ENCODE measurements at regions not wholly inside any gene's neighbourhood (a gene's known extent, or its start where the extent isn't known, plus 50 kb on each side); places are given as distances from the start of the nearest gene placed in this dataset.
"Not testable (repeated sequence)": the region's sequence is repeated elsewhere in the genome, so short reads cannot be mapped to it uniquely, and the experiment has no call there.

DNA sequence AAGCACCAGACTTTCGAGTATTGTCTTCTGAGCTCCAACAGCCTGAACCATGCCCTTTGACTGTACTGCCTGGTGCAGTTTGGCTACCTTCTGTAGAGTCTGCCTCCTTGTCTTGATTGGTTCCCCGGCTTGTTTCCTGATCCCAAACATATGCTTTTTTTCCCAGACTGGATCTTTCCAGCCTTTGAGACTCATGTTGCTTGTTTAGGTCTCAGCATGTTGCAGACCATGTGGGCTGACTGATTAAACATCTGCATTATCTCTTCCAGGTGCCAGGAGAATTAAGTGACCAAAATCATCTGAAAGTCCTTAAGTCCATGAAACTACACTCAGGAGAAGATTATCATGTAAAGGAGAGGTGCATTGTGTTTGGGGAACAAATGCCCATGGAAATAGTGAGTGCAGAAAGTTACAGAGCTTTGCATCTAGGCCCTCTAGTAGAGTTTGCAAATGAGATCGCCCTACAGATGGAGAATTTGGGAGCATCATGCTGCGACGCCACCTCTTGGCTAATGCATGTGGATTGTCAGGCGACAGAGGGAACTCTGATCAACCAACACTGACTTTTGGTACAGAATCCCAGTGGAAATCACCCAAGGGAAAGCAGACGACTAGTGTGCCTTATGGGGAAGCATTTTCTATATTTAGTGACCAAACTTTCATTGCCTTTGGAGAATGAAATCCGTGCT is 188.8 kb downstream of the BLID start:
- H3K4me1 ChIP-seq (ENCODE audit: control insufficient read depth in 3 of 3, insufficient read depth in 2 of 3, low read depth in 1 of 3, low read length in 2 of 3): peaks cover 0 to 7% (median 0%) of the 10 kb centered on the region in 3 donors
- H3K4me3 ChIP-seq (ENCODE audit: low read depth in 1 of 3, low read length in 3 of 3): no peak overlapping the region
- no peaks in the 10 kb centered on the region for H3K36me3 ChIP-seq (ENCODE audit: control insufficient read depth in 3 of 3, insufficient read depth in 2 of 3, low read depth in 1 of 3, low read length in 3 of 3)
- no peak overlapping the region for H3K27ac ChIP-seq (ENCODE audit: low read depth in 1 of 3, low read length in 2 of 3)
- WGBS, 3 donors: 75 to 80% (median 78%) methylated on average over 8 of the region's 8 CpGs
- no peak for DNase-seq
- FAIRE-seq: no peak
- no peaks in the 10 kb centered on the region for H3K9me3 ChIP-seq (ENCODE audit: control insufficient read depth in 2 of 2, insufficient read depth in 1 of 2, low read depth in 1 of 2, low read length in 1 of 2)
- H3K27me3 ChIP-seq (ENCODE audit: control insufficient read depth in 3 of 3, insufficient read depth in 3 of 3, low read length in 3 of 3): no peaks in the 10 kb centered on the region

DNA sequence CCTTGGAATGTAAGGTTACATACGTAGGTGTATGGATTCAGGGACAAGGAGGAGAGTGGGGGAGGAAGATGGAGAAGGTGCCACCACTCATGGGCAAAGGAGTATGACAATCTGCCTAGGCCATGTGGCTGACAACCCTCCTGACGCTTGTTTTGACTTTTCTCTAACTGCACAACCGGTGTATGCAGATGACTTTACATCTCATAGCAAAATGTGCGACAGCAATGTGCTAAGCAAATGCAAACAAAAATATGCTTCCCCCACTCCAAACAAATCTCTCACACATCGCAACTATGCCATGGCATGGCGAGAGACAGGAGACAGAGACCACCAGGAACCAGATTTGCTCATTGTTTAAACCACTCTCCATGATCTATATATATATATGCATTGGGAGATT is 191.8 kb downstream of the BLID start:
- no peaks in the 10 kb centered on the region for H3K36me3 ChIP-seq (ENCODE audit: control insufficient read depth in 3 of 3, insufficient read depth in 2 of 3, low read depth in 1 of 3, low read length in 3 of 3)
- no peak for DNase-seq
- H3K27me3 ChIP-seq (ENCODE audit: control insufficient read depth in 3 of 3, insufficient read depth in 3 of 3, low read length in 3 of 3): no peaks in the 10 kb centered on the region
- H3K4me1 ChIP-seq (ENCODE audit: control insufficient read depth in 3 of 3, insufficient read depth in 2 of 3, low read depth in 1 of 3, low read length in 2 of 3): peaks cover 0 to 2% (median 0%) of the 10 kb centered on the region in 3 donors
- WGBS, 3 donors: 79 to 90% (median 88%) methylated on average over 6 of the region's 6 CpGs
- no peak for FAIRE-seq
- no peak overlapping the region for H3K4me3 ChIP-seq (ENCODE audit: low read depth in 1 of 3, low read length in 3 of 3)
- no peak overlapping the region for H3K27ac ChIP-seq (ENCODE audit: low read depth in 1 of 3, low read length in 2 of 3)
- H3K9me3 ChIP-seq (ENCODE audit: control insufficient read depth in 2 of 2, insufficient read depth in 1 of 2, low read depth in 1 of 2, low read length in 1 of 2): no peaks in the 10 kb centered on the region

DNA sequence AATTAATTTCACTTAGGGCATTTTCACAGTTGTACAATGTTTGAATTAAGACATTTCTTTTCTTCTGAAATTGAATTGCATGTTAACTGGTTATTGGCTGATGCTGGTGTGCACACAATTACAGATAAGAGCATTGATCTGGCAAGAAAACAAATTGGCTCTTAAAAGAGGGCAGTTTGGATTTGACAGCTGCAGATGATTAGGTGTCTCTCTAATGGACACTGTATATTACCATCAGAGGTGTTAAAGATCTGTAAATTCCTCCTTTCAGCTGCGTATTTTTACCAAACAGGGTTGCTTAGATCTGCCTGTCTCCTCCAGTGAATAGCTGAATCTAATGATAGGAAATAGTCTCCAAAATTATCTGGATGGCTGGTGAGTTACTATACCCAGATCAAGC is 198.5 kb downstream of the BLID start:
- no peaks in the 10 kb centered on the region for H3K4me1 ChIP-seq (ENCODE audit: control insufficient read depth in 3 of 3, insufficient read depth in 2 of 3, low read depth in 1 of 3, low read length in 2 of 3)
- FAIRE-seq (no peak), DNase-seq (no peak)
- H3K27me3 ChIP-seq (ENCODE audit: control insufficient read depth in 3 of 3, insufficient read depth in 3 of 3, low read length in 3 of 3): no peaks in the 10 kb centered on the region
- WGBS, 3 donors: 57 to 85% (median 59%) methylated on average over 1 of the region's 1 CpG
- H3K27ac ChIP-seq (ENCODE audit: low read depth in 1 of 3, low read length in 2 of 3): no peak overlapping the region
- H3K9me3 ChIP-seq (ENCODE audit: control insufficient read depth in 2 of 2, insufficient read depth in 1 of 2, low read depth in 1 of 2, low read length in 1 of 2): no peaks in the 10 kb centered on the region
- no peaks in the 10 kb centered on the region for H3K36me3 ChIP-seq (ENCODE audit: control insufficient read depth in 3 of 3, insufficient read depth in 2 of 3, low read depth in 1 of 3, low read length in 3 of 3)
- H3K4me3 ChIP-seq (ENCODE audit: low read depth in 1 of 3, low read length in 3 of 3): no peak overlapping the region

DNA sequence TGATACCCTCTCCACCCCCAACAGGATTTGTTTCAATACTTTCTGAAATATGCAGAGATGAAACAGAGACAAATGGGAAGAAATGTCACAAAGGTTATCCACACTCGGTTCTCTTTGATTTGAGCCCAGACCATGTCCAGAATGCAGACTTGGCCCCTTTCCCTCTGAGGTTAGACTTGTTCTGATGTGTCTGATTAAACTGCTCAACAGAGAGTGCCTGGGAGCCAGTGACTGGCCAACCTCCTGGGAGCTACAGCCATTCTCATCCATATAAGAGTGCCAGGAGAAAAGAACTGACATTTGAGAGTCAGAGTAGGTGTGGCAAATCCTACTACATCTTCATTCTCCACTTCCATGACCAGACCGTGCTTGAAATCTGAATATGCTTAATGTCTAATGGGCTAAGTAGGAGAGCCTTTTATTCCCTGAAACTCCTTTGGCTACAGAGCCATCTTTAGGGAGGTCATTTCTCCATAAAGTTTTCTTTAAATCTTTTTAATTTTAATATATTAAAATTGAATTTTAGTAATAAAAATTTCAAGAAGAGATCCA is 201.4 kb downstream of the BLID start:
- no peak for FAIRE-seq

DNA sequence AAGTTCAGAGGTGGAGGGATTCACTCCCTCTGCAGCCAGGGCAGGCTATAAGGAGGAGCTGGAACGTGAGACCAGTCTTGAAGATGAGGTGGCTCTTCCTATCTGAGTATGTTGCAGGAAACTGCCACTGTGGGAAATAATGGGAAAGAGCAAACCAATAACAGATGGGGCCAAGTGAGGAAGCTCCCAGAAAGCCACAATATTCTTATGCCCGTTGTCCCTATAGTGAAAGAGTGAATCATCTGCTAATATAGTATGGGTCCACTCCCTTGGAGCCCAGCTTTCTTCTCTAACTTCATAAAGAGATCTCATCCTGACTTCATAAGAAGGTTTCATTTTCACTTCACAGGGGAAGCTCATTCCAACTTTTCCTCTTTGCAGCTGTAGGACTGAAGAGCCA is 206.4 kb downstream of the BLID start:
- H3K27me3 ChIP-seq (ENCODE audit: control insufficient read depth in 3 of 3, insufficient read depth in 3 of 3, low read length in 3 of 3): no peaks in the 10 kb centered on the region
- no peaks in the 10 kb centered on the region for H3K9me3 ChIP-seq (ENCODE audit: control insufficient read depth in 2 of 2, insufficient read depth in 1 of 2, low read depth in 1 of 2, low read length in 1 of 2)
- H3K4me3 ChIP-seq (ENCODE audit: low read depth in 1 of 3, low read length in 3 of 3): no peak overlapping the region
- no peak for FAIRE-seq
- no peaks in the 10 kb centered on the region for H3K4me1 ChIP-seq (ENCODE audit: control insufficient read depth in 3 of 3, insufficient read depth in 2 of 3, low read depth in 1 of 3, low read length in 2 of 3)
- DNase-seq: no peak
- no peak overlapping the region for H3K27ac ChIP-seq (ENCODE audit: low read depth in 1 of 3, low read length in 2 of 3)
- WGBS, 3 donors: 58 to 78% (median 68%) methylated on average over 2 of the region's 2 CpGs
- H3K36me3 ChIP-seq (ENCODE audit: control insufficient read depth in 3 of 3, insufficient read depth in 2 of 3, low read depth in 1 of 3, low read length in 3 of 3): no peaks in the 10 kb centered on the region

More for the DNA sequence above, 201.4 kb downstream of the BLID start:
- Histone ChIP-seq H3K27me3 (ENCODE audit: control insufficient read depth in 3 of 3, insufficient read depth in 3 of 3, low read length in 3 of 3) (no peaks in the 10 kb centered on the region), H3K4me3 (ENCODE audit: low read depth in 1 of 3, low read length in 3 of 3) (no peak overlapping the region), H3K36me3 (ENCODE audit: control insufficient read depth in 3 of 3, insufficient read depth in 2 of 3, low read depth in 1 of 3, low read length in 3 of 3) (no peaks in the 10 kb centered on the region), H3K4me1 (ENCODE audit: control insufficient read depth in 3 of 3, insufficient read depth in 2 of 3, low read depth in 1 of 3, low read length in 2 of 3) (no peaks in the 10 kb centered on the region), H3K9me3 (ENCODE audit: control insufficient read depth in 2 of 2, insufficient read depth in 1 of 2, low read depth in 1 of 2, low read length in 1 of 2) (no peaks in the 10 kb centered on the region), H3K27ac (ENCODE audit: low read depth in 1 of 3, low read length in 2 of 3) (no peak overlapping the region)
- WGBS, 3 donors: 54 to 70% (median 64%) methylated on average over 2 of the region's 2 CpGs
- DNase-seq: no peak

DNA sequence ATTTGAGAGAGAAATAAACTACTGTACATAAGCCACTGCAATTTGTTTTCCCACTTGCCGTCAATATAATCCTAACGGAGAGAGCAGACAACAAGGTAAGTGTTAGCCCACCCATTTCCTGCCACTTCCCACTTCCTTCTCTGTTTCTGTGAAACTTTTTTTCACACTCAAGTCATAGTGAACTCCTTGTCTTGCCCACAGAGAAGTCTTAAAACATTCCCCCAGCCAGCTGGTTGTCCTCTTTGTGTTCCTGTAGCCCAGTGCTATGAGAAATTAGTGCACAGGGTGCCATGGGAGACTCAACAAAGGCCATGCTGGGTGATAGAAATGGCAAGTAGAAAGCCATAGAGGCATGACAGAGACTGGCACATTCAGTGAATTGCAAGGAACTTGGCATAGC is 208.6 kb downstream of the BLID start:
- 52 to 92% (median 69%) methylated on average over 2 of the region's 2 CpGs for WGBS, 3 donors
- no peak for FAIRE-seq
- H3K9me3 ChIP-seq (ENCODE audit: control insufficient read depth in 2 of 2, insufficient read depth in 1 of 2, low read depth in 1 of 2, low read length in 1 of 2): no peaks in the 10 kb centered on the region
- H3K36me3 ChIP-seq (ENCODE audit: control insufficient read depth in 3 of 3, insufficient read depth in 2 of 3, low read depth in 1 of 3, low read length in 3 of 3): no peaks in the 10 kb centered on the region
- no peak overlapping the region for H3K4me3 ChIP-seq (ENCODE audit: low read depth in 1 of 3, low read length in 3 of 3)
- H3K27me3 ChIP-seq (ENCODE audit: control insufficient read depth in 3 of 3, insufficient read depth in 3 of 3, low read length in 3 of 3): no peaks in the 10 kb centered on the region
- H3K27ac ChIP-seq (ENCODE audit: low read depth in 1 of 3, low read length in 2 of 3): no peak overlapping the region
- no peak for DNase-seq
- H3K4me1 ChIP-seq (ENCODE audit: control insufficient read depth in 3 of 3, insufficient read depth in 2 of 3, low read depth in 1 of 3, low read length in 2 of 3): no peaks in the 10 kb centered on the region

DNA sequence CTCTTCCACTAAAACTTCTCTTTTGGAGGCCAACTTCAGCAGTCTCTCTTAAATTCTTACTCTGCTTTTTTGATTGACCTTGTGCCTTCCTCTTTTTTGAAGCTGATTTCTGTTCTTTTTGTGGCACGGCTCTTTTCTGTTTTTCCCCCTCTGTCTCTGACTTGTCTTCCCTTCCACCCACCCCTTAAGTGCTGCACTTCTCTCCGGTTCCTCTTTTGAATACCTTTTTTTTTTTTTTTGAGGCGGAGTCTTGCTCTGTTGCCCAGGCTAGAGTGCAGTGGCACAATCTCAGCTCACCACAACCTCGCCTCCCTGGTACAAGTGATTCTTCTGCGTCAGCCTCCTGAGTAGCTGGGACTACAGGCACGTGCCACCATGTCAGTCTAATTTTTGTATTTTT is 211.9 kb downstream of the BLID start:
- no peak overlapping the region for H3K27ac ChIP-seq (ENCODE audit: low read depth in 1 of 3, low read length in 2 of 3)
- H3K27me3 ChIP-seq (ENCODE audit: control insufficient read depth in 3 of 3, insufficient read depth in 3 of 3, low read length in 3 of 3): no peaks in the 10 kb centered on the region
- H3K4me3 ChIP-seq (ENCODE audit: low read depth in 1 of 3, low read length in 3 of 3): no peak overlapping the region
- DNase-seq (no peak), FAIRE-seq (no peak)
- no peaks in the 10 kb centered on the region for H3K36me3 ChIP-seq (ENCODE audit: control insufficient read depth in 3 of 3, insufficient read depth in 2 of 3, low read depth in 1 of 3, low read length in 3 of 3)
- 67 to 79% (median 68%) methylated on average over 6 of the region's 6 CpGs for WGBS, 3 donors
- H3K9me3 ChIP-seq (ENCODE audit: control insufficient read depth in 2 of 2, insufficient read depth in 1 of 2, low read depth in 1 of 2, low read length in 1 of 2): no peaks in the 10 kb centered on the region
- H3K4me1 ChIP-seq (ENCODE audit: control insufficient read depth in 3 of 3, insufficient read depth in 2 of 3, low read depth in 1 of 3, low read length in 2 of 3): no peaks in the 10 kb centered on the region

DNA sequence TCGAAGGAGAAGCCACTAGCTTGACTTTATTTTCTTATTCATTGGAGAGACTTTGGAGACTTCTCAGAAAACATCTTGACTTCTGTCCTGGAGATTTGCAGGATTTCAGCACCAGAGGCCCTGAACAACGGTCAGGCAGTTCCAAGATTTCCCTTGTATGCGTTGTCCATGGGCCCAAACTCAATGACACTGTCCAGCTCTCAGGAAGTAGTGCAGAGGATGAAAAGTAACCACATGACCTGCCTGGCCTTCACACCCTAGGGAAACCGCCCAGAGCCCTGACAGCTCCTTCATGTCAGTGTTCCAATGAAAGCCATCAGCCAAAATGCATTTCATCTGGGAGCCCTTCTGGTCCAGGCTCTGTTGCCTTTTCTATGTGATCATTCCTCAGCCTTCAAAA is 214.1 kb downstream of the BLID start:
- Histone ChIP-seq H3K27ac (ENCODE audit: low read depth in 1 of 3, low read length in 2 of 3) (no peak overlapping the region), H3K27me3 (ENCODE audit: control insufficient read depth in 3 of 3, insufficient read depth in 3 of 3, low read length in 3 of 3) (peaks cover 0 to 2% (median 0%) of the 10 kb centered on the region in 3 donors), H3K36me3 (ENCODE audit: control insufficient read depth in 3 of 3, insufficient read depth in 2 of 3, low read depth in 1 of 3, low read length in 3 of 3) (no peaks in the 10 kb centered on the region), H3K4me3 (ENCODE audit: low read depth in 1 of 3, low read length in 3 of 3) (no peak overlapping the region), H3K4me1 (ENCODE audit: control insufficient read depth in 3 of 3, insufficient read depth in 2 of 3, low read depth in 1 of 3, low read length in 2 of 3) (no peaks in the 10 kb centered on the region), H3K9me3 (ENCODE audit: control insufficient read depth in 2 of 2, insufficient read depth in 1 of 2, low read depth in 1 of 2, low read length in 1 of 2) (no peaks in the 10 kb centered on the region)
- DNase-seq: no peak
- WGBS, 3 donors: 80 to 86% (median 83%) methylated on average over 4 of the region's 4 CpGs
- no peak for FAIRE-seq

DNA sequence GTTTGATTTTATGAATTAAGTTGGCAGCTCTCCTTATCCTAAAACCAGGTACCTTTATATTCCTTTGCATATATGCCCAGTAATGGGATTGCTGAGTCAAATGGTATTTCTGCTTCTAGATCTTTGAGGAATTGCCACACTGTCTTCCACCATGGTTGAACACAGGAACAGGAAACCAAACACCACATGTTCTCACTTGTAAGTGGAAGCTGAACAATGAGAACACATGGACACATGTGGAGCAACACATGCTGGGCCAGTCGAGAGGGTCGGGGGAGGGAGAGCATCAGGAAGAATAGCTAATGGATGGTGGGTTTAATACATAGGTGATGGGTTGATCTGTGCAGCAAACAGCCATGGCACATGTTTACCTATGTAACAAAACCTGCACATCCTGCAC is 214.6 kb downstream of the BLID start:
- not testable (repeated sequence) for H3K36me3 ChIP-seq (ENCODE audit: control insufficient read depth in 3 of 3, insufficient read depth in 2 of 3, low read depth in 1 of 3, low read length in 3 of 3); DNase-seq; FAIRE-seq; H3K27ac ChIP-seq (ENCODE audit: low read depth in 1 of 3, low read length in 2 of 3); H3K27me3 ChIP-seq (ENCODE audit: control insufficient read depth in 3 of 3, insufficient read depth in 3 of 3, low read length in 3 of 3); H3K4me1 ChIP-seq (ENCODE audit: control insufficient read depth in 3 of 3, insufficient read depth in 2 of 3, low read depth in 1 of 3, low read length in 2 of 3); H3K4me3 ChIP-seq (ENCODE audit: low read depth in 1 of 3, low read length in 3 of 3); H3K9me3 ChIP-seq (ENCODE audit: control insufficient read depth in 2 of 2, insufficient read depth in 1 of 2, low read depth in 1 of 2, low read length in 1 of 2)
- 66 to 85% (median 74%) methylated on average over 2 of the region's 2 CpGs for WGBS, 3 donors

All from small intestine (tissue), 7 donors.